ENCODE measurements at regions not wholly inside any gene's neighbourhood (a gene's known extent, or its start where the extent isn't known, plus 50 kb on each side); places are given as distances from the start of the nearest gene placed in this dataset.

GRCh38 chr11:11038352-11038751 is 180.5 kb upstream of the ZBED5 start:
- TF ChIP-seq CTCF (IDR thresholded peaks at IDR 0.05) (no peak), POLR2A (IDR thresholded peaks at IDR 0.05) (no peak)
